ENCODE measurements at regions not wholly inside any gene's neighbourhood (a gene's known extent, or its start where the extent isn't known, plus 50 kb on each side); places are given as distances from the start of the nearest gene placed in this dataset.
"Not testable (repeated sequence)": the region's sequence is repeated elsewhere in the genome, so short reads cannot be mapped to it uniquely, and the experiment has no call there.

DNA sequence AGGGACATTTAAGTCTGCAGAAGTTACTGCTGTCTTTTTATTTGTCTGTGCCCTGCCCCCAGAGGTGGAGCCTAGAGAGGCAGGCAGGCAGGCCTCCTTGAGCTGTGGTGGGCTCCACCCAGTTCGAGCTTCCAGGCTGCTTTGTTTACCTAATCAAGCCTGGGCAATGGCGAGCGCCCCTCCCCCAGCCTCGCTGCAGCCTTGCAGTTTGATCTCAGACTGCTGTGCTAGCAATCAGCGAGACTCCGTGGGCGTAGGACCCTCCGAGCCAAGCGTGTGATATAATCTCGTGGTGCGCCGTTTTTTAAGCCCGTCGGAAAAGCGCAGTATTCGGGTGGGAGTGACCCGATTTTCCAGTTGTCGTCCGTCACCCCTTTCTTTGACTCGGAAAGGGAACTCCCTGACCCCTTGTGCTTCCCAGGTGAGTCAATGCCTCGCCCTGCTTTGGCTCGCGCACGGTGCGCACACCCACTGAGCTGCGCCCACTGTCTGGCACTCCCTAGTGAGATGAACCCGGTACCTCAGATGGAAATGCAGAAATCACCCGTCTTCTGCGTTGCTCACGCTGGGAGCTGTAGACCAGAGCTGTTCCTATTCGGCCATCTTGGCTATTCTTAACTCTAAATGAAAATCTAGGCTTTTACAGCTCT, 244.0 kb upstream of the SPHKAP start:
- DNase-seq = not testable (repeated sequence)

DNA sequence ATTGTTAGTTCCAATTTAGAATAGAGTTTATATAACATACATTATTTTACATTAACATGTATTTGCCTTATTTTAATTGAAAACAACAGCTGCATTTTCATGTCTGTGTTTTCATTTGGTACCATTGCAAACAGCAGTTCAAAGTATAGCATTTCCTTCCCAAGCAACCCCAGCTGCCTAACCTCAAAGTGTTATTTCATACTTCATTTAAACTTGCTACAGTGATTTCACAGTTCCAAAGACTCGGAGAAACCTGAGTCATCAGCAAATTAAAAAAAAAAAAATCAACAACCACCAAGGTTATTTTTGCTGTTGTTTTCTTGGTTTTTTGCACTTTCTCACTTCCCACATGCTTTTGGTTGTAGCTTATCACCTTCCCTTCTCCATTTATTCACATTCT, 236.5 kb upstream of the SPHKAP start:
- DNase-seq = peak; percentile 10 to 52 (median 33)

DNA sequence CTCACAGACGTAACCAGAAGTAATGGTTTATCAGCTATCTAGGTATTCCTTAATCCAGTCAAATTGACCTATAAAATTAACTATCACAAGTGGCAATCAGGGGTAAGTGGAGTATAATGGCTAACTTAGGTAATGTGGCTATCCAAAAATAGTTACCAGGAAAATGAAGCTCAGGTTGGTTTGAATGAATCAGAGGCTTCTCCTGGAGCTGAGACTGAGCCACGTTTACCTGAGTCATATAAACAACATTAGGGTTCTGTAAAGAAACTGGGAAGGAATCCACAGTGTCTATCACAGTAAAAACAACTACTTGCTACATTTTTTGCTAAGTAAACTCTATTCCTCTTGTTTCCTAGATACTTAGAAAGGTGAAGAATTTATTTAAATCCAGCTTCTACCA, 236.0 kb upstream of the SPHKAP start:
- DNase-seq = no peak

DNA sequence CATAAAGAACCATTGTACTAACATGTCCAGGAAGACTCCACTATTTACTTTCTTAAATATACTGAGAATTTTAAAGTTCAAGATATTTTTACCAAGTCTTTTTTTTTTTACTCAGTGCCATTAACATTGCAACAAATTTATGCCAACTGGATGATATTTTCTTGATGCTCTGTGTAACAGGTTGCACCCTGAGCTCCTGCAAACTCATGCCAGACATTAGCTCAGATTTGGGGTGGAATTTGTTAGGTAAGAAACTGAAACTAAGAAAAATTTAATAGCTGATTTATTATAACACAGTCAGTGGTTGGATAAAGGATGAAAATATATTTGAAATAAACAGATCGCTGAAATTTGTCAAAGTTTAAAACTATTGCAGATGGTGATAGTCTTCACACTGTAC, 228.6 kb upstream of the SPHKAP start:
- DNase-seq = no peak

DNA sequence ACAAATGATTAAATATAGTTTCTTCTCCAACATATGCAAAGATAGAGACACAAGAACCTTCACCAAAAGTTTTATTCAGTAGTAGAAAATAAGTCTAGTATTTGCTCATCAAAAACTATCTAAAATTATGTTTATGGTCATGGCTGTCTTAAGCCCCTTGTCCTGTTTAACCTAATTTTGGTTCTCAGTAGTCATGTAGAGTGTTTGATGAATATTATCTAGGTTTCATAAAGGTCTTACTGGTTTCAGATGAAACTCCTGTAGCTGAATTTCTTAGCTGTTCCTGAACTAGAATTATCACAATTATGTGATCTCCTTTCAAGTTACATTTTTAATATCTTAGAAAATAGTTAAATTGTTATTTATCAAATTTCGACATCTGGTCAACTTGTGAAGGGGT, 228.0 kb upstream of the SPHKAP start:
- DNase-seq = no peak

DNA sequence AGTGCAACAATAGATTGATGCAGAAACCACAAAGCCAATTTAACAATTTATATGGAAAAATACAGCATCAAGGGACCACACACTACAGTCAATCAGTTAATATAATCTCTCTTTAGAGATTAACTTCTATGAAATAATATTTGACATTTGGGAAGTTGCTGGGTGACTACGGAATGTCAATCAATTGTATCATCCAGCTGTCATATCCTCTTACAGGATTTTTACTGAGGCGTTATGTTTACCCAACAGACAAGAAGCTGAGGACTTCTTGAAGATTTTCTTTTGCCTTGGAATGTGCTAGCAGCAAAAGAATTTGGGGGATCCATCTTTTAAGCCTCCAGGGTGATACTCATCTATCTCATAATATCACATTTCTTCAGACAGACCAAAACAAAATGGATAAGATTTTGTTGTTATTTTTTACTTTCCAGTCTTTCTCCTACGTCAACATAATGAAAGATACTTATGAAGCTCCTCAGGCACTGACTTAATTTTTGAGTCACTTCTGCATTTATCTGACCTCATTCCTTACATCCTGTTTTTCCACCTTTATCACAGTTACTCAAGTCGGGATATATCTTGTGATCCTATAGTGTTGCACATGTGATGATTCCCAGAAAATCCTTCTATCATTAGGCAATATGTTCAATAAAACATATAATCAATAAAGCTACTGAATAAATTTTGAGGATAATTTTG, 227.2 kb upstream of the SPHKAP start:
- no peak for DNase-seq

DNA sequence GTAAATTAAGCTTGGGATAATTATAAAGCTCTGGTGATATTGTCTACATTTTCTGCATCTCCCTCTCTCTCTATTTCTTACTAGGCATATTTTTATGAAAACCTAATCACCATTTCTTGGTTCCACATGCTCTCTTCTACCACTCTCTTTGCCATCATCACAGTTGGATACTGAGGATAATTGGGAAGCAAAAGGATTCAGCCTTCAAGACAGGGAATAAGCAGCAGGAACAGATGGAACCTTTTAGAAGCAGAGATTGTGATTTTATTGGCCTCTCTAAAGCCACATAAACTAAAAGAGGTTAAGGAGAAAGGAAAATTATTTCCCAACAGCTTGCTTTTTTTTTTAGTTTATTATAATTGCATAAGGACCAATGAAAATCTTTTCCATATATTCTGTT, 226.3 kb upstream of the SPHKAP start:
- no peak for DNase-seq

DNA sequence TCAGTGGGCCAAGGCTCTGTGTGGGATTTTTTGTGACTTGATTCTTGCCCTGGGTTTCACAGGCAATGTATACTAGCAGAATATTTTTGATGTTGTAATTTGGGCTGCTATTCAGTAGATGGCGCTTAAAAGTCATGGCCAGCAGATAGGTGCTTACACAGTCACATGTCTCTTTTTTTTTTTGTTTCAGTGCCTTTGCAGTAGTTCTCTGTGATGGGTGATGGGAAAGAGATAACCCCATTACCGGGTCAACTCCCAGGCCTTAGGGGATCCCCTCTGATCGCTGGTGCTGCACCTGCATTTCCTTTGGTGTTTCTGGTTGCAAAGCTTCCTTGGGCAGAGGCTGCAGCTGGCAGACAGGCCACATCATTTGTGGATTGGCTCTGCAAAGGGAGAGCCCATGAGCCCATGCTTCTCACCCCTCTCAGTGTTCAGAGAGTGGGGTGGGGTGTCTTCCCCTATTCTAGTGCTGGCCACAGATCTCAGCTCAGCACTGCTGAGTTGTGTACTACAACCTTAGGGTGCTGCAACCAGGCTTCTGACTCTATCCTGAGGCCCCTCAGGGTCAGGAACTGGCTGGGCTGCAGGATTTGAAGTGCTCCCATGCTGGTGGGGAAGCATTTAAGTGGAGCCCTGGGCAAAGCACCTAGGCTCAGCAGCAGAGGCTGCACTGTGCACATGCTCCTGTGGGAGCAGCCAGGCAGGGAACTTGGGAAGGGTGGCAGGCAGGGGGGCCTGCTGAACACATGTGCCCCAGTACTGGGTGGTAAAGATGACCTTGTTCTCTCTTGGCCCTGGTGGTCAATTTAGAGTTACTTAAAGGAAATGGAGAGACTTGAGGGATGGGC, 219.8 kb upstream of the SPHKAP start:
- DNase-seq = no peak

DNA sequence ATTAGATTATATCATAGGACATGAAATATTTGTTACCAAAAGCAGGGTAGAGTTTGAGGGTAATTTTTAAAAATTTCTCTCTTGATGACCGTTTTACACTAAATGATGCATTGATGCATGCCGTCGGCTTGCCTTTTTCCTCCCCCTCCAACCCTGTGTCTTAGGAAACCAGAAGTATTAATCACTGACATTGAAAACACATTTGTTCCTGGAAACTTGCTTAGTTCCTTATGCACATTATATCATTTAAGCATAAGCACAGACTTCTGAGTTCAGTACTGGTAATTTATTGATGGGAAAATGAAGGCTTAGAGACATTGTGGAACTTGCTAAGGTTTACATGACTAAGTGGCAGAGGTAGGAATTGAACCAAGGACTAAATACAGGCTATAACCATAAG, 206.3 kb upstream of the SPHKAP start:
- no peak for DNase-seq

DNA sequence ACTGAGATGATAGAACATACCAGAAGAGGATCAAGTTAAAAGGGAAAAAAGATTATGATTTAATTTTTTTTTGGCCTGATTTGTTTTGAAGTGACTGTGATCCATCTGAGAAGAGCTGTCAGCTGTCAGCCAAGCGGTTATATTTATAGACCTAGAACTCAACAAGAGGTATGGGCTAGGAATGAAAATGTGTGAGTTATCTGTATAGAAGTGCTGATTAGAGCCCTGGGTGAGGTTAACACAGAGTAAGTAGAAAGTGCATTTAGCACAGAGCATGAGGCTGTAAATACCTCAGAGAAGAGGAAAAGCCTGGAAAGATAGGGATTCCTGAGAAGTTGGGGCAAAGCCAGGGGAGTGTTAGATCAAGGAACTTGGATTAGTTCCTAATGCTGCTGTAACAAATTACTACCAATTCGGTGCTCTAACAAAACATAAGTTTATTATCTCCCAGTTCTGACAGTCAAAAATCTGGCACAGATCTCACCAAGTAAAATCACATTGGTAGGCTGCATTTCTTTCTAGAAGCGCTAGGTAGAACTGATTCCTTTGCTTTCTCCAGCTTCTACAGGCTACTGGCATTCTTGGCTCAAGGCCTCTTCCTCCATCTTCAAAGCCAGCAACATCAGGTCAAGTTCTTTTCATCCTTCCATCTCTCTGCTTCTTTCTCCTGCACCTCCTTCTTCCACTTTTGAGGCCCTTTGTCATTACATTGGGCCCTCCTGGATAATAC, 197.4 kb upstream of the SPHKAP start:
- DNase-seq = no peak

DNA sequence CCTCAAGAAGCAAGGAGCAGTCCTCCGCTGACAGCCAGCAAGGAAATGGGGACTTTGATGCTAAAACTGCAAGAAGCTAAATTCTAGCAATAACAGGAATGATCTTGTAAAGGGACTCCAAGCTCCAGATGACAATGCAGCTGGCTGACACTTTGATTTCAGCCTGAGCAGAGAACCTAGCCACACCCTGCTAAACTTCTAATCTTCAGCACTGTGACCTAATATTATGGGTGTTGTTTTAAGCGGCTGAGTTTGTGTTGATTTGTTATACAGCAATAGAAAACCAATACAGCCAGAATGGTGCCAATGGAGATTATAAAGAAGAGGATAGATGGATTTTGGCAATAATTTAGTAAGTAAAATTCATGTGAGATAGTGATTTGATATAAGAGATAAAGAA, 196.7 kb upstream of the SPHKAP start:
- peak in 1 of 3 donors; percentile 19 for DNase-seq

DNA sequence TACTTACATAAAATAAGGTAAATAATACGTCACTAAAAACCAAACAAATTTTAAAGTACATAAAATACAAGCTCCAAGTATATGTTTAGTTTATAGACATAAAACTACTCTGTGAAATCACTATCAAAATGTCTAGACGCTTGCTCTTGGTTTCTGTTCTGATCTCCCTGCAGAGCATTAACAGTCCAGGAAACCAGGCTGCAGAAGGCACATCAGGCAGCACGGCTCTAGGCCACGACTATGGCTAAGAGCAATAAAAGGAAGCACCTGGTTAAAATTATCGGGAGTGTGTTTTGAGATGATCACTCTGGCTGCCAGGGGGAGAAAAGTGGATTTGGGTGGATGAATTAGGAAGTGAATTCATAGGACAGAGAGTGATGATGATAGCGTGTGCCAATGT, 196.0 kb upstream of the SPHKAP start:
- no peak for DNase-seq

DNA sequence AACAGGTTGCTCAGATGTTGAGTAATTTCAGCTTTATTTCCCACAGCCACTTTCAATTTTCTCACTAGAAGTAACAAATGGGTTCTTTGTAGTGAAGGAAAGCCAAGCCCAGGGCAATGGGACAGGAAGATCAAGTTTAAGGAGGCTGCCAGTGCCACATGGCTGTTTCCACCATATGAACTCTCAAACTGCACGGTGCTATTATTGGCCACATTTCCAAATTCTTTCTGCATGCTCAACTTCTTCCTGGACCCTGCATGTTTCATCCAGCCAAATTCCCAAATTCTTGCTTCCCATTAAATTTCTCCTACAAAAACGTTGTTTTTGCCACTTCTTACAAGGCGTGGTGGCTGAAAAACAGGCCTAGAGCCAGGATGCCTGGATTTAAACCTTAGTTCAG, 193.3 kb upstream of the SPHKAP start:
- peak in 2 of 3 donors; percentile 25 to 50 for DNase-seq

DNA sequence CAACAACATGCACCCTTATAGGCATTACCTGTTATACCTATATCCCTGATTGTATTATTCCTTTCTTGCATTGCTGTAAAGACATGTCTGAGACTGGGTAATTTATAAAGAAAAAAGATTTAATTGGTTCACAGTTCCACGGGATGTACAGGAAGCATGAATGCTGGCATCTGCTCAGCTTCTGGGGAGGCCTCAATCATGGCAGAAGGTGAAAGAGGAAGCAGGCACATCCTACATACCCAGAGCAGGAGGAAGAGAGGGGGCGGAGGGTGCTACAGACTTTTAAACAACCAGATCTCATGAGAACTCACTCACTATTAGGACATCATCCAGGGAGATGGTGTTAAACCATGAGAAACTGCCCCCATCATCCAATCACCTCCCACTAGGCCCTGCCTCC, 191.7 kb upstream of the SPHKAP start:
- no peak for DNase-seq

DNA sequence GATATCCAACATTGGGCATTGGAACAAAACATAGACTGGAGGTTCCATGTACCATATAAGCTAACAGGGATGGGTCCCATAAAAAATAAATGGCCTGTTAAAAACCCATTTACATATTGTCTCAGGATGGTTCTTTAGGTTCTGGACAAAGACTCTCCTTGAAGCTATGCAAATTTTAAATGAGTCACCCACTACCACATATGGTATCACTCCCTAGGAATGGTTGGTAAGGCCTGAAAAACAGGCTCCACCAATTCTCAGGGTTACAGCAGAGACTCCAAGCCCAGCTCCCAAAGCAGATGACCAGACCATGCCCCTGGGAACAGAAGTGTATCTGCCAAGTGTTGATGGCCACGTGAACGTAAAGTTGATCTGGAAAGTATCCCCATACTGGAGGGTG, 190.7 kb upstream of the SPHKAP start:
- no peak for DNase-seq

DNA sequence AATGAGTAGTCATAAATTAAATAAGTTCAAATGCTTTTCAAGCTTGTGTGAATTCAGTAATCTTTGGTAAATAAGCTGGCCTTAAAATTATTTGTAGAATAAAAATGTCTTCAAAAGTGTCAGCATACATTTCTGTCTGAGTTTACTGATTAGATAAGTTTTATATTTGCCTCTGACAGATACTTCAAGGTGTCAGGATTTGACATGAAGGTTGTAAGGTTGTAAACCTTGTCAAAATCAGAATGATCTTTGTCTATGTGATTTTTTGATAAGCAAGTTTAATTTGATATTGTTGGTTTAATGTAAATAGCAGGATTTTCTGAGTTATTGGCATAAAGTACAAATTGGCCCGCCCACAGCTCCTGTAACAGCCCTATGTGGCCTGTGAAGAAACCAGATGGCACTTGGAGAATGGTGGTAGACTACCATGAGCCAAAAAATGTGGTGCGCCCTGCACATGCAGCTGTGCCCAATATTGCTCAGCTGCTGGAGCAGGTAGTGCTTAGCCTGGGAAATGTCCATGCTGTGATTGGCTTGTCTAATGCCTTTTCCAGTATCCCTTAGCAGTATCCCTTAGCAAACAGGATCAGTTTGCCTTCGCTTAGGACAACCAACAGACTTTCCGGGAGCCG, 188.0 kb upstream of the SPHKAP start:
- DNase-seq = no peak

DNA sequence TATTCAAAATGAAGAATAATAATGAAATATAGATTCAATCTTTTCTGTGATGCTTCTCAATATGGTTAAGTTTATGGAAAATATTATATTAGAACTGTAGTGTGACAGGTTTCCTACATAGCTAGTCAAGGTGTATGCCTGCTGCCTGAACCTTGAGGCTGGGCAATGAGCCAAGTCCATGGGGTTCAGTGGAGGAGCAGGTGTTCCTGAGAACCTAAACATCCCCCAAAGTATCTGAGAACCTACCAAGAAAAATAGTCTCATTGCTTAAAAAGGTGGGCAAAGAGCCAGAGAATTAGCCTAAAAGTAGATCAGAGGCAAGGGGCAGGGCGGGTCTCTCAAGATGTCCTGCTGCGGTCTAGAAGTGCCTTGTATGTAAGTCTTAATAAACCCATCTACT, 185.9 kb upstream of the SPHKAP start:
- DNase-seq = no peak

DNA sequence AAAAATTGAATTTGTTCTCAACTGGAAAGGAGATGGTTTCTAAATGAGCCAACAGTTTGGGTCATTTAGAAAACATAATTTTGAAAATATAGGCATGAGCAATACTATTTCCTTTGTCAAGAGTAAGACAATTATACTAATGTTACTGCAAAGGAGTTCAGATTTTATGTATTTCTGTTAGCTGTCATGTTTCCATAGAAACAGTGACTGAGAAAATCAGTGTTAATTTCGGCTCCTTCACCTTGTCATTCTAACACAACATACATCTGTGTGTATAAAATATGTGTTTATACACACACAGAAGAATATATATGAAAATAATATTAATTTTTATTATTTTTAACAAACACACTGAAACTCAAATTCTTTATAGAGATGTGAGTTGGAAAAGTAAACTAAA, 178.0 kb upstream of the SPHKAP start:
- DNase-seq = no peak

DNA sequence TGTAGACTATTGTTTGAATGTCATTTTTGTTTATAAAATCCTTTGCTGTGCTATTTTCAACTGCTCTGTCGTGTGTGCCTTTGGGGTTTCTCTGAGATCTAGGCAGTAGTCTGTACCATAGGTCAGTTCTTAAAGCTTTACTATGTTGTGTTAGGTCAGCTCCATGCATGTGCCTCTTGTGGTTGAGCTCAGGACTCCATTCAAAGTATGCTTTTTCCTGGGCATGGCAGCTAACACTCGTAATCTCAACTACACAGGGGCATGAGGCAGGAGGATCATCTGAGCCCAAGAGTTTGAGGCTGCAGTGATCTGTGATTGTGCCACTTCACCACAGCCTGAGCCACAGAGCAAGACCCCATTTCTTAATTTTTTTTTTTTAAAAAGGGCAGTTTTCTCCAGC, 174.4 kb upstream of the SPHKAP start:
- no peak for DNase-seq

DNA sequence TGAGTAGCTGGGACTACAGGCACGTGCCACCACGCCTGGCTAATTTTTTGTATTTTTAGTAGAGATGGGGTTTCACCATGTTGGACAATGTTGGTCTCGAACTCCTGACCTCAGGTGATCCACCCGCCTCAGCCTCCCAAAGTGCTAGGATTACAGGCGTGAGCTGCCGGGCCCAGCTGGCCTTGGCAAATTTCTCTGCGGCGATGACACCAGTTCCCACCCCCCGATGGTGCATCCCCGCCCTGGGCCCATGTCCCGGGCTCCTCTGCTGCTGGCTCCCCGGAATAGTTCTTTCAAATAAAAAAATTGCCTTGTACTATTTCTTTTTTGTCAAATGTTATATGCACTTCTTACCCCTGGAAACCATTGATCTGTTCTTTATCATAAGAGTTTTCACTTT, 171.5 kb upstream of the SPHKAP start:
- DNase-seq = not testable (repeated sequence)

DNA sequence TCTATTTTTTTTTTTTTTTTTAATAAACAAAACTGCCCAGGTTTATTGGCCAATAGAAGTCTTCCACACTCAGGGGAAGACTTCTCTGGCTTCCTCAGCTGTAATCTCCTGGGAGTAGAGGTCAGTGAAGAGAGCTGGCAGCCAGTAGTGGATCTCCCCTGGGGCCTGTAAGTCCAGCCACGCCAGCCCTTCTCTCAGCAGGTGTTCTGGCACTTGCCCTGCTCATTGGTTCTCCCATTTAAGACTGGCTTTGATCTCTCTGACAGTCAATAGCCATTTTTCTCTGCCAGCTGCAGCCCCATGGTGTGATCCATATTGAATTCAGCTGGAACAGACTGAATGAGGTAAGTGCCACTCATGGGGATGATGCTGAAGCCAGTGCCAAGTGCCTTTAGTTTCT, 170.6 kb upstream of the SPHKAP start:
- no peak for DNase-seq

DNA sequence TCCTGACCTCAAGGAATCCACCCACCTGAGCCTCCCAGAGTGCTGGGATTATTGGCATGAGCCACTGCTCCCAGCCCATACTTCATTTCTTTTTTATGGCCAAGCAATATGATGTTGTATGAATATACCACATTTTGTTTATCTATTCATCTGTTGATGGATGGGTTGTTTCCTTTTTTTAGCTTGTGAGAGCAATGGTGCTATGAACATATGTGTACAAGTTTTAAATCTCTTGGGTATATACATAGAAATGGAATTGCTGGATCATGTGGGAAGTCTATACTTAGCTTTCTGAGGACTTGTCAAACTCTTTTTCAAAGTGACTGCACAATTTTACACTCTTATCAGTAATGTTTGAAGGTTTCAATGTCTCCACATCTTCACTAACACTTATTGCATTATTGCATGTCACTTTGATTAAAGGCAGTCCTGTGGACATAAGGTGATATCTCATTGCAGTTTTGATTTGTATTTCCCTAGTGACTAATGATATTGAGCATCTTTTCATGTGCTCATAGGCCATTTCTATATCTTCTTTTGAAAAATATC, 167.1 kb upstream of the SPHKAP start:
- DNase-seq = no peak
